ENCODE measurements at regions not wholly inside any gene's neighbourhood (a gene's known extent, or its start where the extent isn't known, plus 50 kb on each side); places are given as distances from the start of the nearest gene placed in this dataset.
"Not testable (repeated sequence)": the region's sequence is repeated elsewhere in the genome, so short reads cannot be mapped to it uniquely, and the experiment has no call there.

DNA sequence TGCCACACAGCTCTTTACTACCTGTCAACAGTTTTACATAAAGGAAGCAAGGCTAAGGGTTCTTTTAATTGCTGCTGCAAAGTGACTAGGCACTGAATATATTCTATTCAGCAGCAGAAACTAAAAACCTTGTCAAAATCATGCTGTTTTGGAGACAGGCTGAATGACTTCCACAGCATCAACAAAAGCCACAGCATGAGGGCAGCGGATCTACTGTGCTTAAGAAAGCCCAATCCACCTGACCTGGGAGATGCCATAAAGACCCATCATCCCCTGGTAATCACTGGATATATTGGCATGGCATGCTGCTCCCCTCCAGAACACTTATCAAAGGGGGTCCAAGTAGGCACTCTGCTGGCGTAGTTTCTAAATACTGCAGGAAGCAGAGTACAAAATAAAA, 715.1 kb upstream of the SLC8A1 start:
- no peak for DNase-seq (ENCODE audit: low spot score)

DNA sequence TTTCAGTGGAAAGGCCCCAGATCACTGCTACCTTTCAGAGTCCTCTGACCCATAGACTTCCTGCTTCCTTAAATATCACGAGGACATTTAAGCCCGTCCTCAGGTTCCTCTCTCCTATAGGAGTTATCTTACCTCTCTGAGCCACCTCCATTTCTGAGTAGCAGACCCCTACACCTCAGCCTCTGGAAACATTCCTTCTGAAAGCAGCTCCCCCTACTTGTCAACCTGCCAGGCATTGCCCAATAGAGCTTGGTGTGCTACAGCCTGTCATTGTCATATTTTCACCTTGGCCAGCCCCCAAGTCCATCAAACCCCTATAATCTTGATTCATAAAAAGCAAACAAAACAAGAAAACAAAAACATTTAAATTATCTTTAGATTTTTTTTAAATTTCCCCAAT, 717.9 kb upstream of the SLC8A1 start:
- no peak for DNase-seq (ENCODE audit: low spot score)

DNA sequence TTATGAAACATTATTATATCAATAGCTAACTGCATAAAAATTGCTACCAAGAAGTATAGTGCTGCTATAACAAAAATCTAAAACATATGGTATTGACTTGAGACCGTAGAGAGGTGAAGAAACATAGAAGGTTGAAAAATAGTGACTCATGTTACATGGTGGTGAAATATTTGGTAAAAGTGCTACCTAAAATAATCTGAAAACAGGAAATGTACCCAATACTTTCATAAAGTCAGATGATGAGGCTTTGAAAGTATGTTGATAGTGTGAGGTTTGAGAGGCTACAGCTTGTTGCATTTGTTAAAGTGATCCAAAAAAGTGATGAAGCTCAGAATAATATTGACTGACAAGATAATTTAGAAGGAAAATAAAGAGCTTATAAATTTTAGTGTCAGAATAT, 718.7 kb upstream of the SLC8A1 start:
- DNase-seq (ENCODE audit: low spot score): no peak

DNA sequence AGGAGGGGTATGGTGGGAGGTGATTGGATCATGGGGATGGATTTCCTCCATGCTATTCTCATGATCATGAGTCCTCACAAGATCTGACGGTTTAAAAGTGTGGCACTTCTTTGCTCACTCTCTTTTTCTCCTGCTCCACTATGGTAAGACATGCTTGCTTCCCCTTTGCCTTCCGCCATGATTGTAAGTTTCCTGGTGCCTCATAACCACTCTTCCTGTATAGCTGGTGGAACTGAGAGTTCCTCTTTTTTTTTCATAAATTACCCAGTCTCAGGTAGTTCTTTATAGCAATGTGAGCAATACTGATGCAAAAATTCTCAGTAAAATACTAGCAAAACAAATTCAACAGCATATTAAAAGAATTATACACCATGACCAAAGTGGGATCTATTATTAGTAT, 728.5 kb upstream of the SLC8A1 start:
- no peak for DNase-seq (ENCODE audit: low spot score)

DNA sequence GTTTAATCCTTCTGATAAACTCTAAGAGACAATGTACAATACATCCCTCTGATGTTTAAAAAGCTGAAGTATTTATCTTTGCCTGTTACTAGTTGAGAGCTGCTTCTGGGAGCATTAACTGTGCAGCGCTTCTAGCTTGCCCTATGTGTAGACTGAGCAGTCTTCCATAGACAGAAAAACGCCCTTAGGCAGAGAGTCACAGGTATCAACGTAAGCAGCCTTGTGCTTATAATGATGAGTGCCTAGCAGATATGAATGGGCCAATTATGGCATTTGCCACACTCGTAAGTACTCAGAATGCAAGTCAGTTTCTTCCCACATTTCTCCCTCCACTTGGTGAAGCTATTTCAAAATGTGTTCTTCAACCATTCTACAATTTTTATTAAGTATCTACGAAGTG, 731.1 kb upstream of the SLC8A1 start:
- DNase-seq (ENCODE audit: low spot score): no peak

DNA sequence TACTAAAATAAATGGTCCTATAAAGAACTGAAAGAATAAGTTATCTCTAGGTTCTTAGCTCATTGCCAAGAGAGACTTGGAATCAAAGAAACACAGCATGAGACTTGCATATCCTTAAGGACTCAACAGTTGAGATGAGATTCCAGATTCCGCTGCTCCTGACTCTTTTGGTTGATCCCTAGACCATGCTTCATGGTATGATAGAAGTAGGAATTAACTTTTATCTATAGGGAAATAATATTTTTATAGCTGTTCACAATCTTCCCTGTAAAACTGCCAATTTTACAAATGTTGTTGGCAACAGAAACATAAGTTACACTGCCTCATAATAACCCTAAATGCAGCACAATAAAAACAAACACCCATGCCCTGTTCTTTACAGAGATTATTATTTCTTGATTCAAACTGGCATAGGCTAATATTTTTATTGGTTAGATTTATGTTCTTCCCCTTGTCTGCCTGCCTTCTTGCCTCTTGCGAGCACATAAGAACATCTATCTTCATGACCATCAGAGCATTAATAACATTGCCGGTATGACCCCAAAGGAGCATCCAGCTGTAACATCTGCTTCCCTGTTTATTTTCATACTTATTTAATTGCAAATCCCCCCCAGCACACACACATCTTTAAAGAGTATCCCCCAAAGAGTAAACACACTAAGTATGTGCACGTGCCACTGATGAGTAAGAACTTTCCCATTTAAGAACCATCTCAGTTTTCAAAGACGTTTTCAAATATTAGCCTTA, 735.7 kb upstream of the SLC8A1 start:
- no peak for DNase-seq (ENCODE audit: low spot score)

DNA sequence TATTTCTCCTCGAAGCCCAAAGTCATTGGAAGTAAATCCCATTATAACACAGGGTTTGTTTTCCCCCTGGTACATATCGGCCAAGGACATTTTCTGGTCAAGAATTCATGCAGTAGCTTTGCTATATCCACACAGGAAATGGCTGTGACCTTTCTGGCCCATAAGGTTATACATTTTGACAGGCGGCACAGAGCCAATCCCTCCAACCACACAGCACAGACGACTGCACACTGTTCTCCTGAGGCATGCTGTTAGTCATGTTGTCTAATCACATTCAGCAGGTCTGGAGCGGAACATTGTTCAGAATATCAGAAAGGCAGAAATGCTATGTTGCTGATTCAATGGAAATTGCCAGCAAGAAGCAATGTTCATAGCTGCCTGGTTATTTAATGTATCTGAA, 742.3 kb upstream of the SLC8A1 start:
- no peak for DNase-seq (ENCODE audit: low spot score)

DNA sequence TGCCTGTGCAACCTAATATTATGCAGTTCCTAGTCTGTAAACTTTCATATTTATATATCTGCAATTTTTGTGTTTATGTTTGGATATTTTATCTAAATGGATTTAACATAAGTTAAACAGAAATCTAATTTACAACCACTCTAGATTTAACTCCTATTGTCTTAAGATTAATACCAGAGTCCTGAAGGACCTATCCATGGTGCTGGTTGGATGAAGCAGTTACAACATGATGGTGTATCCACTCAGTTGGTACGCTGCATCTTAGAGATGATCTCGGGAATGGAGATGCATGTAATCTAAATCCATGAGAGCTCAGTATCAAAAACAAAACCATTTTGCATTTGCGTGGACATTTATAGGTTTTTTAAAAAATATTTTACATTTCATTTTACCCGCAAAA, 745.9 kb upstream of the SLC8A1 start:
- no peak for DNase-seq (ENCODE audit: low spot score)

DNA sequence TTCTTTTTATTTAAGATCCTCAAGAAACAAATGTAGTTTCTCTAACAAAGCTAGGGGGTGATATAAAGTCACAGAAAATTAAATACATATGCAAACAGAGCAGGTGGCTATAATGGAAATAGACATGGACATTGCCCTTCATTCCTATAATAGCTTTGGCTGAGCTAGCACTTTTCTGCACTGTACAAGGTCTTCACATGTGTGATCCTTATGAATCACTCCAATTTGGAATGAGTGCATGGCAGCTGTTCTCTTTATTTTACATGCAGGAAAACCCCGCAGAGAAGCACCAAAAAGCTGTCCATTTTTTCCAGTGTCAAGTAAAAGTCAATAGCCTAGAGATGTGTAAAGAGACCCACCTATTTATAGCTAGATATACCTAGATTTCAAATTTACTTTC, 747.4 kb upstream of the SLC8A1 start:
- DNase-seq (ENCODE audit: low spot score): no peak

DNA sequence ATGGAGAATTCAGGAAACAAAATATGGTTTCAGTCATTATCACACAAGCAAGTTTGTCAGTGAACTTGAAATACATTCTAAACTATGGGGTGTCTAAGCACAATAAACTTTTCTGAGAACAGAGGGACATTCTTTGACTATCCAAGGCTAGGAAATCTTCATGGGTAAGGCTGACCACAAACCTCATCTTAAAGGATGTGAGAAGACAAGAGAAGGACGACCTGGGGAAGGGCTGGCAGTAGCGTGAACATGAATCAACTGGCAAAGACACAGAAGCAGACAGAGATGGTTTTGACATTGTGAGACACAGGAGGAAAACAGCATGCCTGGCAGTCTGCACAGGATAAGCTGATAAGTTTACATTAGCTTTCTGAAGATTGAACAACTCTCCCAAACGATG, 752.4 kb upstream of the SLC8A1 start:
- no peak for DNase-seq (ENCODE audit: low spot score)

DNA sequence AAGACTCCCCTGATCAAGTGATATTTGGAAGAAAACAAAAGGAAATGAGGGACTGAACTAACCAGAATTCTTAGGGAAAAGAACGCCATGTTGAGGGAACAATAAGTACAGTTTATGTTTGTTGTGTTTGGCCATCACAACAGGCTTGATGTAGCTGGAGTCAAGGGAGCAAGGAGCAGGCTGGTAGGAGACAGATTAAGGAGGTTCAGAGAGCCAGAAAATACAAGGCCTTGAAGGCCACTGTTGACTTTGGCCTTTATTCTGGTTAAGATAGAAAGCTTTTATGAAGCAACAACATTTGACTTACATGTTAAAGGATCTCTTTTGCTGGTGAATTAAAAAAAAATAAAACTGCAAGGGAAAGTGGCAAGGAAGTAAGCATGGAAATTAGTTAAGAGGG, 754.1 kb upstream of the SLC8A1 start:
- DNase-seq (ENCODE audit: low spot score): no peak

DNA sequence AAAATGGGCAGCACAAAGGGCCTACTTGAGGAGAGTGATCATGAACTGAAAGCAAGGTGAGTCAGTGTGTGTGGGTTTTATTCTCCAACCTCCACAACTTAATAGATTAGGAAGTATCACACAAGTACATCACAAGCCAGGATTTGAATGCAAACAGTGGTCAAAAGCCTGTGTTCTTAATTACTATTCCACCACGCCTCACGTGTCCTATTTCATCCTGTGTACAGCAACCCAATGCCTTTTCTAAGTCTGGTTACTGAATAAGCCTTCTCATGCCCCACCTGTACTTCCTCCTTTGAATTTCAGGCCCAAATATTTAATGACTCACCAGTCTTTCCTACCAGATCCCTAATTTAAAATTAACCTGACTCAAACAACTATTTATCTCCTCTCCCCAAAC, 755.7 kb upstream of the SLC8A1 start:
- no peak for DNase-seq (ENCODE audit: low spot score)

DNA sequence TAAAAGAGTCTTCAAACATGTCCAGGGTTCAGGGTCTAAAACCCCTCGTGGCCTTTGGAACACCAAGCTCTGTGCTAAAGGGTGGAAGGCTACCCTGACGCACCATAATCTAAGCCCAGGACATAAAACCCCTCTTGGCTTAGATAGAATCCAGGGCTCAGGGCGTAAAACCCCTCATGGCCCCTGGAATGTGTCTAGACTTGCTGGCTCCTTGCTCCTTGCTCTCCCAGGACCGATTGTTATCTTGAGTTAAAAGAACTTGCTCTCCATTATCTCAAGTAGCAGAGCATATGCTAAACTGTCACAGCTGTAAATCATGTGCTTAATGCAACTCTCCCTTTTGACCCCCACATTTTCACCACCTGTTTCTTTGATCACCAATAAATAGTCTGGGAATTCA, 758.1 kb upstream of the SLC8A1 start:
- DNase-seq (ENCODE audit: low spot score): not testable (repeated sequence)

DNA sequence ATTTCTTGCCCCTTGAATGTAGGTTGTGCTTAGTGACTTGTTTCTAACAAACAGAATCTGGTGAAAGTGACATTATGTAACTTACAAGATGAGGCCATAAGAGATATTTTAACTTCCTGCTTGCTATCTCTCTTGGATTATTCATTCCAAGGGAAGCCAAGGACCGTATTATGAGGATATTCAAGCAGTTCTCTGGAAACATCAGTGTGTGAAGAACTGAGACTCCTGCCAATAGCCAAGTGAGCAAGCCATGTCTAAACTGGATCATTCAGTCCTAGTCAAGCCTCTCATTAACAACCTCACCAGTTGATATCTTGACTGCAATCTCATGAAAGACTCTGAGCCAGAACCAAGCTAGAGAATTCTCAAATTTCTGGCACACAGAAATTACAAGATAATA, 765.1 kb upstream of the SLC8A1 start:
- DNase-seq (ENCODE audit: low spot score): no peak

DNA sequence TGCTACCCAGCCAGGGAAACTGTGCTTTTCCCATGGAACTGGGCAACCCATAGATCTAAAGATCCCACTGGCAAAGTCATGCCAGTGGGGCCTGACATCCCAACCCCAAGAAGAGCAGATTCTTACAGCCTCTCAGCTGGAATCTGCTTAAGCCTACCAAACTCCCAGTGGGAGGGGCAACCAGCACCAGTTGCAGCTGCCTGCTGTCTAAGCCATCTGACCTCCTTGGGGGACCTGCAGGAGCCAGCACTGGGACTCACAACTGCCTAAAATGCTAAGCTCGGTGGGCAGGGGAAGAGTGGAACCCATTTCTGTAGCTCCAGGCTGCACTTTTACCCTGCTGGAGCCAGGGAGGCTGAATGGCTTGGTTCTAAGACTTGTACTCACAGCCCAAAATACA, 770.7 kb upstream of the SLC8A1 start:
- no peak for DNase-seq (ENCODE audit: low spot score)

DNA sequence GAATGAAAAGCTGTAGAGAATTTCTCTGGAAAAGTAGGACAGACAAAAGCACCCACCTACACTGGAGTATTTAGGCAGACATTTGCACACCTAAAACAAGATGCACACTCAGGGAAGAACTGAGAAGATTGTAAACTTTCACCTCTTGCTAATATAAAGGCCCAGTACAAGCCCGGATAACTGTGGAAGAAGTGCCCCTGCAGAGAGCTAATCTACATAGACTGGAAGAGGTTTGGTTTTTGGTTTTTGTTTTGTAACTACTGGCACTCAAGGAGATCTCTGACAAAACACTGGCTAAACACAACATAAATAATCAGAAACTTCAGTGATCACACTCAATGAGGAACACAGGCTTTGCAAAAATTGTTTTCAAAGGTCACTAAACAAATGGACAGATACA, 782.2 kb upstream of the SLC8A1 start:
- no peak for DNase-seq (ENCODE audit: low spot score)

DNA sequence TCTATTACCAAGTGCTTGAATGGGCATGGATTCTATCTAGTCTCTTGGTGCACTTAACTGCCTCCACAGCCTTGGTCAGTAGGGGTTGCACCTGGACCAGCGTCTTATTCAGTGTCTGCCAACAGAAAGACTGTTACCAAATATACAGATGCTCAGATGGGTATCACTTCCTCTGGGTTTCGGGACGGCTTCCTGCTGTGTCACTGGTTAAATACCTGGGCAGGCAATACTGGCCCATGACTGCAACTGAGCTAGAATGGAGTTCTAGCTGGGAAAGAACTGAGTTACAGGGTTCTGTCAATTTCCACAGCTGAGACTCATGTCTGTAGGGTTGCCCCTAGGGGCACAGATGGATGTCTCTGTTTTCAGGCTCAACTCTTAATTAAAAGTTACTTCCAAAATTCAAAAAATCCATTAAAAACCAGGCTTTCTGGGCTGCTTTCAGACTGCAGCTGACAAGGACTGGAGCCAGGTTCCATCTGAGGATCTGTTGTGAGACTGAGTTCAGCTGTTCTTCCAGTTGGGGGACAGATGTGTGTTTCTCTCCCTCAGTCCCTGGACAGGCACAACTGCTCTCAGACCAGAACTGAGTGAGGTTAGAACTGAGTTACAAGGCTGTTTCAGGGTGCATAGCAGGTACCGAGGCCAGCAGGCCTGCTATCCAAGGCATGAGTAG, 789.6 kb upstream of the SLC8A1 start:
- DNase-seq (ENCODE audit: low spot score): no peak

DNA sequence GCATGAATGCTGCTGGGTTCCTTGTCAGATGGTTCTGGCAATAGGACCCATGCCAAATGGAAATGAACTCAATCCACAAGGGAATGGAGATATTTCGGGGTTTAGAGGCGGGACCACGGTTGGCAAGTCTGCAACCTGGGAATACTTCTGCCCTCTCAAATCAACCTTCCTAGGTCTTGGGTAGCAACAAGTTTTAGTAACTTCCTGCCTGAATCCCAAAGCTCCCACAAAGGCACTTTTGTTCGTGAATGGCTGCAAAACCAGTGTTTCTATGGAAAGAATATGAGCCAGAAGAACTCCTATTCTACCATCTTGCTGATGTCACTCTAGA, 790.1 kb upstream of the SLC8A1 start:
- no peak for DNase-seq (ENCODE audit: low spot score)

DNA sequence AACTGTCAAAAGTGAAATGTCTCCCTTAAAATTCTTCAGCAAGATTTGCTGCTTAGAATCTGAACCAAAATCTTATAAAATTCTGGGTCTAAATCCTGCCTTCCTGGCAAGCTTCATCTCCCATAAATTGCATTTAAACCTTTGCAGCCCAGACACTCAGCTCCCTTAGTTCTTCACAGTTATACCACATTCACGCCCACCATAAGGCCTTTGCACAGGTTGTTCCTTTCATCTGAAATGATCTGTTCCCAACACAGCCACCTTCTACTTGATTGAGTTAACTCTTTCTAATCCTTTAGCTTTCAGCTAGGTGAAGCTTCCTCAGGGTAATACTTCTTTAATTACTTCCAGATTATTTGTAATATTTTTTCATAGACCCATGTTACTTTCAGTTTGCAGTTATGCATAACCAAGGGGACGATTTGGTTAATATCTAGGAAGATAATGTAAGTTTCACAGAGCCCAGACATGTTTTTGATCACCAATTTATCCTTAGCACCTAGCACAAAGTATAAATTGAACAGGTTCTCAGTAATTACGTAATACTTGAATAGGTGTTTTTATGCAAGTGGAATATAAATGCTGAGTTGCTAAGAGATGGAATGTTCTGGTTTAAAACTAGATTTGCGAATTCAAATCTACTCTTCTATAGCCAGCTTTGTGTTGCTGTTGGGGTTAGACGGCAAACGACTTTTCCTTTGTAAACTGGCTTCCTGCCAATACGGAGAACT, 779.7 kb upstream of the PKDCC start:
- DNase-seq (ENCODE audit: low spot score): no peak

DNA sequence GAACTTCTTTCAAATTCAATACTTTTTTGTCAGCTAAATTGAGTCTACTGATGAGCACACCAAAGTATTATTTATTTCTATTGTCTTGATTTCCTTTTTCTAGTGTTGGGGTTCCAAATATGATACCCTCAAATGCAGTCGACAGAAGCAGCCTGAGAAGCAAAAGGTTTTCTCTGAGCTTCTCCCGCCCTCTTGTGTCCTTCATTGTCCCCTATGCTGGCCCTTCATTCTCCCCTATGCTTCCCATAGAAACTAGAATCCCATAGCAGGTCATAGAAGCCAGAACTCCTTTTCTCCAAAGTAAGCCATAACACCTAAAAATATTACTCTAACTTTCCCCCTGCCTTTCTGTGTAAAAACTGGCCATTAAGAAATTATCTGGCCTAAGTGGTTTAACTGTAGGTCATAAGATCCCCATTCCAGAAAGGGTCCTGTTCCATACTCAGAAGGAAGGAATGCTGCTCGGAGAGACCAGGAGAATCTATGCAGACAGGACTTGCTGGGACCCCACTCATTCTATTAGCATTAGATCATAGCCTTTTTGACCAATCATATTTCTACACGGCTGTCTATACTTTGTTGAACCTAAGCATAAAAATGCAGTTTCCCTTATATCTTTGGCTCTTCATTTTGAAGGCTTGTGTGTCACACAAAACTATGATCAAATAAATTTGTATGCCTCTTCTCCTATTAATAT, 764.6 kb upstream of the PKDCC start:
- no peak for DNase-seq (ENCODE audit: low spot score)

DNA sequence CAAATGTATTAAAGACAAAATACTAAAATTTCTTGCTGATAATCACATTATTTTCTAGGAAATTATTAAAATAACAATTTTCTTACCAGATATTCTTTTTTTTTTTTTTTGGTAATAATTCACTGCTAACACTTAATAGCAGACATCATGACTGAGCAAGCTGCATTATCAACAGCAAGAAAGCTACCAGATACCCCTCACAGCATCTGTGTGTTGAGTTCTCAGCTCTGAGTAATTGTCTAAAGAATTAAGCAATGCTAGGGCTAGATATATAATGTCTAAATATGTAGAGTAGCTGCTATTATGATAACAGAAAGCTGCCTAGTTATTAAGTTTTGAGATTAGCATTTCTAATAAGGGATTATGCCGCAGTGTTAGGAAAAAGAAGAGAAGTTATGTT, 754.3 kb upstream of the PKDCC start:
- DNase-seq (ENCODE audit: low spot score): no peak

DNA sequence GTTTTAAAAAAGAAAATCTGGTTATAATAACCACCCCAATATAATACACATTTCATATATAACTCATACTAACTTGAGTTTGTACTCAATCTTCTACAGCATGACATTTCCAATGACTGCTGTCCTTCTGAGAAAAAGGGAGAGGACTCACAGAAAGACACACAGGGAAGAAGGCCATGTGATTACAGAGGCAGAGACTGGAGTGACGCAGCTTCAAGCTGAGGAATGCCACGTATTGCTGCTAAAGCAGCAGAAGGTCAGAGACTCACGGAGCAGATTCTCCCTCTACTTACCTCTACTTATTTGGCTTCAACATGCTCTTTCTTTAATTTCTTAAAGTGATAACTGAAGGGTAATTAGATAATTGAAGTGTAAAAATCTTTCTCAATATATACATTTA, 753.5 kb upstream of the PKDCC start:
- no peak for DNase-seq (ENCODE audit: low spot score)

DNA sequence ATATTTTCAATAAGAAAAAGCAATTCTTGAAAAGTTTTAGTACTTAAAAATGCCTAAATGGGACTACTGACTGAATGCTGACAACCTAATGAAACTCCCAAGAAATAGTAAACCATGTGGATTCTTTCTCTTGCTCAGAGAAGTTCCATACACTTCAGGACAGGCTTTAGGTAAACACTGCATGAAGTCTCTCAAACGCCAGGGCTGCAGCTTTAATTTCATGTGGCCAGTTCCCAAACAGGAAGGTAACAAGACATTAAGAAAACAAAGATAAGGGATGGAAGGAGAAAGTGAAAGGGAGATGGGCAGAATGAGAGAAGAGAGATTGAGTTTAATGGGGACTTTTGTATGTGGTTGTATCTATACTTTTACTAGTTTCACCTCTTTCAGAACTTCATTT, 734.7 kb upstream of the PKDCC start:
- DNase-seq (ENCODE audit: low spot score): no peak

All from CD4-positive, alpha-beta T cell treated with Interleukin-15 for 4 hours (primary cell).